RCC 7860 (cell line): ENCODE measurements at regions not wholly inside any gene's neighbourhood (a gene's known extent, or its start where the extent isn't known, plus 50 kb on each side); places are given as distances from the start of the nearest gene placed in this dataset.

ENCODE experiments used
- DNase-seq: peaks from one replicate; pipeline ENCODE4 v3.0.0-alpha.2; 2015; ENCODE audit warnings: low spot score
- FAIRE-seq: peaks from 2 replicates; lab custom pipeline; 2012; peaks lifted over from hg19 to GRCh38; lab: Jason Lieb, UNC

- FAIRE-seq (no peak), DNase-seq (no peak)
These were observed 220.5 kb upstream of the TBX3 start for GRCh38 chr12:114904254-114905003.

GRCh38 chr12:114903083-114903691 is 219.2 kb upstream of the TBX3 start:
- FAIRE-seq (no peak), DNase-seq (no peak)

DNA sequence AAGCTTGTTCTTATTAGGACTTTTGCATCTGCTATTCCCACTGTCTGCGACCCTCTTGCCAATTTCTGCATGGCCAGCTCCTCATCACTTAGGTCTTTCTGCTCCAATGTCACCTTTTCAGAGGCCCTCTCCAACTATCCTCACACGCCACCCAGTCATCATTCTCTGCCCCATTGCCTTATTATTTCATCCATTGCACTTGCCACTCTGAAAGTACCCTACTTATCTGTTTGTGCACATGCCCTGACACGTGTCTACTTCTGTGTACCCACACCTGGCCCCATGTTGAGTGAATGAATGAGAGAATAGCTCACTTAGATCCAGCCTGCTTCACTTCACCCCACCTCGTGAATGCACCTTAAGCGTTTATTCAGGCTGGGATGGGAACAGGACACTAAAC is 218.7 kb upstream of the TBX3 start:
- DNase-seq = no peak
- no peak for FAIRE-seq

DNA sequence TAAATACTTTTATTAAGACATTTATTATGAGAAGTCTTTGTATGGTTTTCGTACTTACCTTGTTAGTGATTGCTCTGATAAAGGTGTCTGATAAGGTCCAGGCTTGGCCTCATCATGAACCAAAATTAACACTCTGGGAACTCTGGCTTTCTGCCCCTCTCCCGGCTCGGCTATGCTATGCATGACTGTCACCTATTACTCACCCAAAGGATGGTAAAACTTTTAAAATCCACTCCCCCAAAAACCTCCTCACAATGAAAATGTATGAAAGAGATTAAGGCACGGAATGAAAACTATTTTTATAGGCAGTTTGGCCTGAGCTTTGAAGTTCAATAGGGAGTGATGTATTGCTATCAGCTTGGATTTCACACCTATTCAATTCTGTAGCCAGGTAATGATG is 217.3 kb upstream of the TBX3 start:
- FAIRE-seq (no peak), DNase-seq (no peak)

DNA sequence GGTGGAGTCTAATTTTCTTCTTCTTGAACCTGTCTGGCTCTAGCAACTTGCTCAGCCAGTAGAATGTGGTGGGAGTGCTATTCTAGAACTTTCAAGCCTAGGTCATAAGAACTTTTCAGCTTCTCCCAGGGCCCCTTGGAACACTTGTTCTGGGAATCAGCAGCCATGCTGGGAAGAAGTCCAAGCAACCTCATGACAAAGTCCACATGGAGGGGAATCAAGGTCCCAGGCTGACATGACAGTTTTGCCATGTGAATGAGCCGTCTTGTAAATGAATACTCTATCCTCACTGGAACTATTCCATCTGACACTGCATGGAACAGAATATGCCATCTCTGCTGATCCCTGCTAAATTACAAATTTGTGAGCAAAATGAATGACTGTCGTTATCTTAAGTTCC is 214.2 kb upstream of the TBX3 start:
- DNase-seq (no peak), FAIRE-seq (no peak)

GRCh38 chr12:114895827-114896226 is 211.9 kb upstream of the TBX3 start:
- DNase-seq (no peak), FAIRE-seq (no peak)

GRCh38 chr12:114895081-114895480 is 211.1 kb upstream of the TBX3 start:
- DNase-seq (no peak), FAIRE-seq (no peak)

GRCh38 chr12:114894076-114894475 is 210.1 kb upstream of the TBX3 start:
- no peak for FAIRE-seq
- DNase-seq = no peak

DNA sequence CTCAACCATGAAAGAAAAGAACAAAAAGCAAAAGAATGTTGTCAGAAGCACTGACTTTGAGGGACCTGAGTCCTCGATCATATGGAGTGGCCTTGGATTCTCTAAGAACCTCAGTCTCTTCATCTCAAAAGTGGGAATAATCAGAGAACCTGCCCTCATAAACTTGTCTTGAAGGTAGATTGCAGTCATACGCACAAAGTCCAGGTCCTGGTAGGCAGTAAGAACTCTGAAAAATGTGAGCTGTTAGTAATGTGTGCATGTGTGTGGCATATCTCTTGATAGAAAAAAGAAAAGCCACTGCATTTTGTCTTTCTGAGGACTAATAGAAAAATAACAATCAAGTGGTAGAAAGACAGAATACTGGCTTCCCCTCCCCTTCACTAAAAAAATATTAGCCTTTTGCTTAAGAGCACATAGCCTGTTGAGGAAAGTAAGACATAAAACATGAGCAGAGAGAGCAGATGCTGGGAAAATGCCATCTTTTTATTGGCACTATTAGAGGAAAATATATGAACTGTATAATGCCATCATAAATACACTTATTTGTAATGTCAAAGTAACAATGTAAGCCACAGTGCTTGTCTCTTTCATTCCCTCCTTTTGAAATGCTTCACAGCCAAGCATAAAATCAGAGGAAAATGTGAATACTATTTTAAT is 205.1 kb upstream of the TBX3 start:
- DNase-seq = no peak
- no peak for FAIRE-seq

DNA sequence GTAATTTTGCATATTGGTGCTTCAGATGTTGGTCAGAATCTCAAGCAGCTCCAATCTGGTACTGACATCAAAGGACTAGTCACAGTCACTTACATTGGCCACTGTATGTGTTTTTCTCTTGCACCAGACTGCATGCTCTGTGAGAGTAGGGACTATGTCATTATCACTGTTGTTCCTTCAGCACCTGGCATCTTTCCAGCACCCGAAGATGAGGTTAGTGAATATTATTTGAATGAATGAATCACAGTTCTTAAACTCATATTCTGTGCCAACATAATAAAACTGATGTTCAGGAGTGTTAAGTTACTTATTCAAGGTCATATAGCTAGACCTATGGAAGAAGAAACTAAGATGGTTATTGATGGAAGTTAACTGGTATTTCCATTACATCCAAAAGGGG is 204.5 kb upstream of the TBX3 start:
- FAIRE-seq = no peak
- DNase-seq = no peak

GRCh38 chr12:114885501-114885900 is 201.5 kb upstream of the TBX3 start:
- no peak for DNase-seq
- FAIRE-seq = no peak

DNA sequence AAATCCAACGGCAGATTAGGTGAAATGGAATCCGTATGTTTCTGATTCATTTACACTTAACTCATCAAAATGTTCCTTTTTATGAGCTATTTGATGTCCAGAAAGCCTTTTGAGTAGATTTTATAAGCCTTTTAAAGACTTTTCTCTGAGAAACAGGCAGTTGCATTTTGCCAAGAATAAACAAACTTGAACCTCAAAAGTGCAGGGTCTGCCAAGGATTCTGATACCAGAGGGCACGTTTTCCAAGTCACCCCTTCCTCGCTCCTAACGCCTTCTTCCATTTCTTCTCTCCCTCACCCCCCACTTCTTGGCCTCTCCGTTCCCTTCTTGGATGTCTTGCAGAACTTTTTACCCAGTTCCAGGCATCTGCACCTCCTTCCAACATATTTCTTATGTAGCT is 200.6 kb upstream of the TBX3 start:
- no peak for DNase-seq
- no peak for FAIRE-seq

- FAIRE-seq (no peak), DNase-seq (no peak)
These were observed 198.1 kb upstream of the TBX3 start for GRCh38 chr12:114882083-114882482.

DNA sequence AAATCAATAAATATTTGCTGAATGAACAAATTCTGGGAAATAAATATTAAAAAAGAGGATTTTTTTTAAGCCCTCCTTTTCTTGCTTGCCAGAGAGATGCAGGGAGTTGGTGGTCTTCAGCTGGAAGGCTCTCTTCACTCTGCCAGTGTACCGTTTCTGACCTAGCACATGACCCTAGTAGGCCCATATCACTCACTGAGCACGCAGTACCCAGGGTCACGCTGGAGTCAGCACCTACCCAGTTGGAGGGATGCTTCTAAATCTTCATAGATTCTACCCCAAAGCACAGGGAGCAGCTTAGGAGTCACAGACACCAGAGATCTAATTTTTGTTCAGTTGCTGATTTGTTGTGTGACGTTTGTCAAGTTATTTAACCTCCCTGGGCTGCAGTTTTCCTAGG is 195.4 kb upstream of the TBX3 start:
- FAIRE-seq (no peak), DNase-seq (no peak)

GRCh38 chr12:114878781-114879180 is 194.8 kb upstream of the TBX3 start:
- FAIRE-seq (no peak), DNase-seq (no peak)

DNA sequence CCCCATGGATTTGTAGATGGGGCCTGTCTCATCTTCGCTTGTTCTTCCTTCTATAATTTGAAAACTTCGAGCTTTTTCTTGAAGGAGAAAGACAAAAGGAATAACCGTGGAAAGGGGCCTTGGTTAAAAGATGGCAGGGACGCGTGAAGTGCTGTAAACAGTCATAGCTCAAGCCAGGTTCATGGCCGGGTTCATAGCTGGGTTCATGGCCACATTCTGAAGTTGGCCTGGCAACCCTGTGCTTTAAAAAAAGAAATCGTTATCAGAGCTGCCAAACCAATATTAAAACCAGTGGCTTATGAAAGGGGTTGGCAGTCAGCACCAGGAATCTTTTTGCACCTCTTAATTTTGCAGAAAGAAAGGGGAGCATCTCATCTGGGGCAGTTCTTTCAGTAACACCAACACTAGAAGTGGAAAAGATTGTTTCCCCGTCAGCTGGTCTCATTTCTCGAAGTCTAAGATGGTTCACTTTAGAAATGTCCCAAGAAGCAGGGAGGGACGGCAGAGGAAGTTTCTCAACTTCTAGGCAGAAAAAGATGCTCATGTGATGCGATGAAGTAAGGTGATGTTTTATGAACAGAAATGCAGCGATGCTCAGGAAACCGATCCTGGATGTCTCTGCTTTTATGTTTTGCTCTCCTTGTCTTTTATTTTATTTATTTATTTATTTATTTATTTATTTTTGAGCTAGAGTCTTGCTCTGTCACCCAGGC is 193.1 kb upstream of the TBX3 start:
- FAIRE-seq (no peak), DNase-seq (no peak)

DNA sequence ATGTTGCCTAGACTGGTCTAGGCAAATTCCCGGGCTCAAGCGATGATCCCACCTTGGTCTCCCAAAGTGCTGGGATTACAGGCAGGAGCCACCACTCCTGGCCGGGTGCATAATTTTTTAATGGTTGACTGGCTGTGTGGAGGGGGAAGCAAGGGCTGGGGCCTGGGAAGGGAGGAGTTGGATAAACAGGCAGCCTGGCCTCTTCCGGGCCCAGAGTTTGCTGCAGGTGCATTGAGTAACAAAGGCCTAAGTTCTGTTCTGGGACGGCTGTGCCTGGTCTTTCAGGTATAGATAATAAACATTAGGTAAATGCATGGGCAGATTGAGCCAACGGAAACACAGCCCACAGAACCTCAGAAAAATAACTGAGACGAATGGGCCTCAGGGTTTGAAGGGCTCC is 191.3 kb upstream of the TBX3 start:
- FAIRE-seq = no peak
- DNase-seq = no peak

DNA sequence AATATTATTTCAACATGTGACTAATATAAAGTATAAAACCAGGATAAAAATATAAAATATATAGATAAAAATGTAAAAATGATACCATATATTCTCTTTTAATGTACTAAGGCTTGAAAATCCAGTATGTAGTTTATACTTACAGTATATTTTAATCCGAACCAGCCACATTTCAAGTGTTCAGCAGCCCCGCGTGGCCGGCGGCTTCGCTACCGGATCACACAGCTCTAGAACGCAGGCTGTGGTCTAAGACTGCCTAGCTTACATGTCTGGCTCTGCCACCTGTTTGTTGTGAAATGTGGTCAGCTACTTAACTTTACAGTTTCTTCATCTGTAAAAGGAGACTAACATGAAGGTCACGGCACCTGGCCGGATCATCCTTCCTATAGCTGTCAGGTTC is 189.7 kb upstream of the TBX3 start:
- FAIRE-seq (no peak), DNase-seq (no peak)

- FAIRE-seq (no peak), DNase-seq (no peak)
These were observed 185.2 kb upstream of the TBX3 start for GRCh38 chr12:114868995-114869834.

DNA sequence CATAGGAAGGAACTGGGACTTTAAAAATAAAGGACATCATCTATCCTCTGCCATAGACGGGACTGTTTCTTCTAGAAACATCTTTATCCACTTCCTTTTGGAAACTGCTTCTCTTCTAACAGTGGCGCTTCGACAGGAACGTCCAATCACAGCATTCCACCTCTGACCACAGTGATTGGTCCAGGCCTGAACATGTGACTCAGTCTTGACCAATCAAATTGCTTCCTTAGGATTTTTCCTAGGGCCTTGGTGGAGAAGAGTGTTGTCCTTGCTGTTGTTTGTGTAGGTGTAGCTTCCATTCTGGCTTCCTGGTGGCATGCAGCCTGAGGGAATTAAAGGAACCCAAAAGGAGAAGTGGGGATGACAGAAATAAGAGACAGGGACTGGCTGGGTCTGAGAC is 182.4 kb upstream of the TBX3 start:
- no peak for DNase-seq
- no peak for FAIRE-seq
